Mesenchymal stem cell (in vitro differentiated cells and primary cell): ENCODE measurements at regions not wholly inside any gene's neighbourhood (a gene's known extent, or its start where the extent isn't known, plus 50 kb on each side); places are given as distances from the start of the nearest gene placed in this dataset.

Source experiments
- DNase-seq: peaks from one replicate; pipeline ENCODE4 v3.0.0-alpha.2; 2013
- H2AFZ ChIP-seq: one replicate; pipeline ENCODE4 v1.6.1; 2013; ENCODE audit warnings: low read depth, mild to moderate bottlenecking, control low read depth, inconsistent platforms, low read length, moderate library complexity
- H2AK5ac ChIP-seq: 2 replicates; pipeline ENCODE4 v1.6.1; 2013; ENCODE audit warnings: low read length, moderate library complexity, mild to moderate bottlenecking, inconsistent platforms; ENCODE audit not compliant: severe bottlenecking
- H2BK120ac ChIP-seq: one replicate; pipeline ENCODE4 v1.6.1; 2013; ENCODE audit warnings: low read depth, mild to moderate bottlenecking, inconsistent platforms, low read length, moderate library complexity
- H2BK12ac ChIP-seq, 2 experiments: one replicate each; pipeline ENCODE4 v1.6.1; 2013; ENCODE audit warnings: inconsistent platforms in 2 of 2, low read length in 2 of 2, mild to moderate bottlenecking in 2 of 2, moderate library complexity in 2 of 2, control low read depth in 1 of 2
- H2BK15ac ChIP-seq: one replicate; pipeline ENCODE4 v1.6.1; 2013; ENCODE audit warnings: mild to moderate bottlenecking, low read depth, inconsistent platforms; ENCODE audit not compliant: poor library complexity, severe bottlenecking
- H2BK5ac ChIP-seq: 2 replicates; pipeline ENCODE4 v1.6.1; 2013; ENCODE audit warnings: low read depth, mild to moderate bottlenecking, low read length, control low read depth, inconsistent platforms; ENCODE audit not compliant: poor library complexity, severe bottlenecking
- H3K14ac ChIP-seq, 2 experiments: one replicate each; pipeline ENCODE4 v1.6.1; 2013; ENCODE audit warnings: inconsistent platforms in 2 of 2, low read length in 2 of 2, control low read depth in 1 of 2, mild to moderate bottlenecking in 1 of 2, moderate library complexity in 1 of 2
- H3K18ac ChIP-seq, 2 experiments: one replicate each; pipeline ENCODE4 v1.6.1; 2013; ENCODE audit warnings: inconsistent platforms in 2 of 2, low read length in 2 of 2, control low read depth in 1 of 2, low read depth in 1 of 2, mild to moderate bottlenecking in 1 of 2
- H3K23ac ChIP-seq, 2 experiments: one replicate each; pipeline ENCODE4 v1.6.1; 2013; ENCODE audit warnings: inconsistent platforms in 2 of 2, low read length in 2 of 2, mild to moderate bottlenecking in 2 of 2, moderate library complexity in 2 of 2, control low read depth in 1 of 2
- H3K27ac ChIP-seq: 2 replicates; pipeline ENCODE4 v1.5.1; 2013; ENCODE audit warnings: mild to moderate bottlenecking, moderate library complexity, low read length, control low read depth, inconsistent platforms; ENCODE audit not compliant: poor library complexity, severe bottlenecking
- H3K27me3 ChIP-seq, 2 experiments: 2 replicates each; pipeline versions ENCODE4 v1.6.1 to v1.7.0; 2013; ENCODE audit warnings: low read length in 2 of 2, mild to moderate bottlenecking in 2 of 2, moderate library complexity in 2 of 2, control low read depth in 1 of 2, inconsistent platforms in 1 of 2; ENCODE audit not compliant: control insufficient read depth in 1 of 2, insufficient read depth in 1 of 2
- H3K36me3 ChIP-seq, 2 experiments: 2 replicates each; pipeline versions ENCODE4 v1.6.1 to v1.7.0; 2013; ENCODE audit warnings: low read length in 2 of 2, control low read depth in 1 of 2, inconsistent platforms in 1 of 2, low read depth in 1 of 2, mild to moderate bottlenecking in 1 of 2; ENCODE audit not compliant: insufficient read depth in 2 of 2, control insufficient read depth in 1 of 2
- H3K4ac ChIP-seq, 2 experiments: one replicate each; pipeline ENCODE4 v1.6.1; 2013; ENCODE audit warnings: inconsistent platforms in 2 of 2, low read length in 2 of 2, mild to moderate bottlenecking in 2 of 2, moderate library complexity in 2 of 2, control low read depth in 1 of 2, low read depth in 1 of 2
- H3K4me1 ChIP-seq: 2 replicates; pipeline ENCODE4 v1.6.1; 2013; ENCODE audit warnings: low read depth, low read length, control low read depth; ENCODE audit not compliant: control insufficient read depth, insufficient read depth
- H3K4me2 ChIP-seq: 2 replicates; pipeline ENCODE4 v1.6.1; 2013; ENCODE audit warnings: low read length, mild to moderate bottlenecking, inconsistent platforms; ENCODE audit not compliant: poor library complexity, severe bottlenecking
- H3K4me3 ChIP-seq, 2 experiments: 2 replicates each; pipeline versions ENCODE4 v1.5.1 to v1.7.0; 2013; ENCODE audit warnings: low read length in 2 of 2, mild to moderate bottlenecking in 2 of 2, control low read depth in 1 of 2, low read depth in 1 of 2; ENCODE audit not compliant: insufficient read depth in 1 of 2
- H3K79me1 ChIP-seq: replicated peaks from 2 replicates; pipeline ENCODE4 v1.6.1; 2013; ENCODE audit warnings: mild to moderate bottlenecking, control low read depth, low read length, inconsistent platforms; ENCODE audit not compliant: poor library complexity, severe bottlenecking
- H3K9ac ChIP-seq: 2 replicates; pipeline ENCODE4 v1.7.0; 2013; ENCODE audit warnings: mild to moderate bottlenecking, low read length, moderate library complexity
- H3K9me3 ChIP-seq: 2 replicates; pipeline ENCODE4 v1.7.0; 2013; ENCODE audit warnings: mild to moderate bottlenecking, low read length; ENCODE audit not compliant: control insufficient read depth
- H4K8ac ChIP-seq: one replicate; pipeline ENCODE4 v1.6.1; 2013; ENCODE audit warnings: inconsistent platforms, mild to moderate bottlenecking, low read length, moderate library complexity
- H4K91ac ChIP-seq: one replicate; pipeline ENCODE4 v1.6.1; 2013; ENCODE audit warnings: mild to moderate bottlenecking, low read length, inconsistent platforms
- WGBS: methylation state at CpG from one replicate; pipeline ENCODE4 v1.1.7; 2013; ENCODE audit warnings: mixed read lengths; 5-methylcytosine and 5-hydroxymethylcytosine counted together

- Histone ChIP-seq H3K9me3 (no peaks in the 10 kb centered on the region), H3K36me3 (no peaks in the 10 kb centered on the region), H3K27me3 (no peaks in the 10 kb centered on the region), H3K18ac (no peak overlapping the region), H3K23ac (no peak overlapping the region), H2BK5ac (no peak overlapping the region), H3K4me3 (no peak overlapping the region), H2BK12ac (no peak overlapping the region), H3K27ac (no peak overlapping the region), H3K4me2 (no peak overlapping the region), H2AFZ (no peak overlapping the region), H3K4me1 (peaks cover 3% of the 10 kb centered on the region), H3K4ac (no peak overlapping the region), H2BK15ac (no peak overlapping the region), H2AK5ac (no peak overlapping the region), H3K79me1 (no peaks in the 10 kb centered on the region), H3K9ac (no peak overlapping the region), H2BK120ac (no peak overlapping the region), H4K91ac (no peak overlapping the region), H3K14ac (no peak overlapping the region), H4K8ac (no peak overlapping the region)
- 57% methylated on average over 5 of the region's 7 CpGs for WGBS
- no peak for DNase-seq
Measured at GRCh38 chr12:115411121-115411520, 727.1 kb upstream of the TBX3 start.

DNA sequence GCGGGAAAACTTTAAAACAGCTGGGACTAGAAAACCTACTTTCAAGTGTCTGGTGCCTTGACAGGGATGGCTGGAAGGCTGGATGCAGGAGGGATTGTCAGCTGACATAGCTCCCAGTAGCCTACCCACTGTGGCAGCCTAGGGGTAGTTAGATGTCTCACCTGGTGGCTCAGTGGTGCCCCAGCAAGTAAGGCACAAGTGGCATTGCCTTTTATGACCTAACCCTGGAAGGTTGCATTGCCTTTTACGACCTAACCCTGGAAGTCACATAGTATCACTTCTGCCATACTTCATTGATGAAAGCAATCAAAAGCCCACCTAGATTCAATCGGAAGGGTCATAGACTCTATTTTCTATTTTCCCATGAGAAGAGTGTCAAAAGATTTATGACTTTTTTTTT is 724.7 kb upstream of the TBX3 start:
- Histone ChIP-seq H3K18ac (no peak overlapping the region), H3K9ac (no peak overlapping the region), H3K79me1 (no peaks in the 10 kb centered on the region), H3K27ac (no peak overlapping the region), H3K36me3 (no peaks in the 10 kb centered on the region), H2AK5ac (no peak overlapping the region), H3K14ac (no peak overlapping the region), H3K27me3 (no peaks in the 10 kb centered on the region), H4K8ac (no peak overlapping the region), H3K23ac (no peak overlapping the region), H4K91ac (no peak overlapping the region), H3K4me2 (no peak overlapping the region), H3K4me1 (peaks cover 6% of the 10 kb centered on the region), H2AFZ (no peak overlapping the region), H2BK5ac (no peak overlapping the region), H2BK12ac (no peak overlapping the region), H3K4ac (no peak overlapping the region), H3K4me3 (no peak overlapping the region), H3K9me3 (no peaks in the 10 kb centered on the region), H2BK15ac (no peak overlapping the region), H2BK120ac (no peak overlapping the region)
- no peak for DNase-seq
- WGBS, result 96% methylated on average over 2 of the region's 3 CpGs

GRCh38 chr12:115407723-115408122 is 723.7 kb upstream of the TBX3 start:
- Histone ChIP-seq H3K18ac (no peak overlapping the region), H2AFZ (no peak overlapping the region), H3K27me3 (no peaks in the 10 kb centered on the region), H4K91ac (no peak overlapping the region), H3K4me2 (no peak overlapping the region), H3K9me3 (no peaks in the 10 kb centered on the region), H2BK15ac (no peak overlapping the region), H3K79me1 (no peaks in the 10 kb centered on the region), H4K8ac (no peak overlapping the region), H3K36me3 (no peaks in the 10 kb centered on the region), H3K27ac (no peak overlapping the region), H3K23ac (no peak overlapping the region), H2BK5ac (no peak overlapping the region), H3K4ac (no peak overlapping the region), H2BK120ac (no peak overlapping the region), H3K14ac (no peak overlapping the region), H2AK5ac (no peak overlapping the region), H2BK12ac (no peak overlapping the region), H3K4me3 (no peak overlapping the region), H3K4me1 (peaks cover 6% of the 10 kb centered on the region), H3K9ac (no peak overlapping the region)
- DNase-seq, result no peak

- no peak overlapping the region for H3K14ac ChIP-seq
Measured at GRCh38 chr12:115407036-115407435, 723.1 kb upstream of the TBX3 start.

More at GRCh38 chr12:115407036-115407435, 723.1 kb upstream of the TBX3 start:
- no peak overlapping the region for H4K91ac ChIP-seq
- no peak for DNase-seq
- 90% methylated on average over 6 of the region's 6 CpGs for WGBS
- no peak overlapping the region for H4K8ac ChIP-seq
- H2BK5ac ChIP-seq, result no peak overlapping the region
- no peak overlapping the region for H2AFZ ChIP-seq
- peak overlapping the region in 1 of 2 experiments; percentile 78 for H2BK12ac ChIP-seq
- H3K9me3 ChIP-seq, result no peaks in the 10 kb centered on the region
- H3K4me3 ChIP-seq, result no peak overlapping the region
- H3K27me3 ChIP-seq, result no peaks in the 10 kb centered on the region
- no peak overlapping the region for H2BK120ac ChIP-seq
- no peak overlapping the region for H2BK15ac ChIP-seq
- no peak overlapping the region for H3K18ac ChIP-seq
- H2AK5ac ChIP-seq, result no peak overlapping the region
- H3K9ac ChIP-seq, result no peak overlapping the region
- no peak overlapping the region for H3K4ac ChIP-seq
- H3K79me1 ChIP-seq, result no peaks in the 10 kb centered on the region
- no peaks in the 10 kb centered on the region for H3K36me3 ChIP-seq
- no peak overlapping the region for H3K4me2 ChIP-seq
- H3K23ac ChIP-seq, result no peak overlapping the region
- peaks cover 6% of the 10 kb centered on the region for H3K4me1 ChIP-seq
- no peak overlapping the region for H3K27ac ChIP-seq
